ENCODE measurements at regions not wholly inside any gene's neighbourhood (a gene's known extent, or its start where the extent isn't known, plus 50 kb on each side); places are given as distances from the start of the nearest gene placed in this dataset.

- no peak for TF ChIP-seq POLR2AphosphoS5 (IDR thresholded peaks at IDR 0.05)
- no peak for TF ChIP-seq POLR2A (IDR thresholded peaks at IDR 0.05; ENCODE audit: low read depth)
- TF ChIP-seq CTCF (IDR thresholded peaks at IDR 0.05) = no peak
Measured at GRCh38 chr12:125332900-125333299, 267.7 kb downstream of the AACS start.
